HG03097 (cell line): ENCODE measurements at regions not wholly inside any gene's neighbourhood (a gene's known extent, or its start where the extent isn't known, plus 50 kb on each side); places are given as distances from the start of the nearest gene placed in this dataset.

Experiments used
- ATAC-seq: cut with Tn5 transposase; IDR thresholded peaks from one replicate; pipeline ENCODE4 v1.9.1; 2021; ENCODE audit not compliant: unreplicated experiment, low FRiP score

- ATAC-seq: no peak
Measured at GRCh38 chr13:34512817-34513216, 429.3 kb upstream of the NBEA start.

GRCh38 chr13:34513526-34513925 lies 428.5 kb upstream of the NBEA start:
- ATAC-seq: no peak

- ATAC-seq: no peak
Measured at GRCh38 chr13:34515201-34515600, 426.9 kb upstream of the NBEA start.

GRCh38 chr13:34521171-34521570 lies 420.9 kb upstream of the NBEA start:
- no peak for ATAC-seq

- ATAC-seq: no peak
Measured at GRCh38 chr13:34522808-34523207, 419.3 kb upstream of the NBEA start.

- no peak for ATAC-seq
Measured at GRCh38 chr13:34523406-34523805, 418.7 kb upstream of the NBEA start.

GRCh38 chr13:34533941-34534340 lies 408.1 kb upstream of the NBEA start:
- ATAC-seq: no peak

GRCh38 chr13:34542321-34542720 lies 399.7 kb upstream of the NBEA start:
- no peak for ATAC-seq

GRCh38 chr13:34543836-34544235 lies 398.2 kb upstream of the NBEA start:
- ATAC-seq: no peak

GRCh38 chr13:34545461-34545860 lies 396.6 kb upstream of the NBEA start:
- ATAC-seq: no peak

- ATAC-seq: no peak
Measured at GRCh38 chr13:34546344-34547250, 395.5 kb upstream of the NBEA start.

- ATAC-seq: no peak
Measured at GRCh38 chr13:34547929-34548328, 394.1 kb upstream of the NBEA start.

GRCh38 chr13:34553376-34553775 lies 388.7 kb upstream of the NBEA start:
- ATAC-seq: no peak

GRCh38 chr13:34555988-34556387 lies 386.1 kb upstream of the NBEA start:
- no peak for ATAC-seq

- ATAC-seq: no peak
Measured at GRCh38 chr13:34561033-34561432, 381.0 kb upstream of the NBEA start.

GRCh38 chr13:34567597-34567996 lies 374.5 kb upstream of the NBEA start:
- ATAC-seq: no peak

- no peak for ATAC-seq
Measured at GRCh38 chr13:34570698-34571353, 371.2 kb upstream of the NBEA start.

- no peak for ATAC-seq
Measured at GRCh38 chr13:34571716-34572115, 370.4 kb upstream of the NBEA start.

- ATAC-seq: no peak
Measured at GRCh38 chr13:34577051-34577450, 365.0 kb upstream of the NBEA start.

- ATAC-seq: no peak
Measured at GRCh38 chr13:34578471-34578870, 363.6 kb upstream of the NBEA start.

GRCh38 chr13:34578917-34579316 lies 363.2 kb upstream of the NBEA start:
- no peak for ATAC-seq

- no peak for ATAC-seq
Measured at GRCh38 chr13:34583181-34583580, 358.9 kb upstream of the NBEA start.
